ENCODE measurements at regions not wholly inside any gene's neighbourhood (a gene's known extent, or its start where the extent isn't known, plus 50 kb on each side); places are given as distances from the start of the nearest gene placed in this dataset.

- no peaks in the 10 kb centered on the region for H3K27me3 ChIP-seq (ENCODE audit: control insufficient read depth, insufficient read depth, low read length)
- no peak overlapping the region for H3K27ac ChIP-seq (ENCODE audit: low read depth, low read length)
- CTCF ChIA-PET: no interaction called here
- no peak overlapping the region for H3K4me3 ChIP-seq (ENCODE audit: low read depth, low read length)
- TF ChIP-seq, protein P1, sequence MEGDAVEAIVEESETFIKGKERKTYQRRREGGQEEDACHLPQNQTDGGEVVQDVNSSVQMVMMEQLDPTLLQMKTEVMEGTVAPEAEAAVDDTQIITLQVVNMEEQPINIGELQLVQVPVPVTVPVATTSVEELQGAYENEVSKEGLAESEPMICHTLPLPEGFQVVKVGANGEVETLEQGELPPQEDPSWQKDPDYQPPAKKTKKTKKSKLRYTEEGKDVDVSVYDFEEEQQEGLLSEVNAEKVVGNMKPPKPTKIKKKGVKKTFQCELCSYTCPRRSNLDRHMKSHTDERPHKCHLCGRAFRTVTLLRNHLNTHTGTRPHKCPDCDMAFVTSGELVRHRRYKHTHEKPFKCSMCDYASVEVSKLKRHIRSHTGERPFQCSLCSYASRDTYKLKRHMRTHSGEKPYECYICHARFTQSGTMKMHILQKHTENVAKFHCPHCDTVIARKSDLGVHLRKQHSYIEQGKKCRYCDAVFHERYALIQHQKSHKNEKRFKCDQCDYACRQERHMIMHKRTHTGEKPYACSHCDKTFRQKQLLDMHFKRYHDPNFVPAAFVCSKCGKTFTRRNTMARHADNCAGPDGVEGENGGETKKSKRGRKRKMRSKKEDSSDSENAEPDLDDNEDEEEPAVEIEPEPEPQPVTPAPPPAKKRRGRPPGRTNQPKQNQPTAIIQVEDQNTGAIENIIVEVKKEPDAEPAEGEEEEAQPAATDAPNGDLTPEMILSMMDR (IDR thresholded peaks at IDR 0.05; ENCODE audit: low read depth, low read length): no peak
- DNase-seq (ENCODE audit: low read depth, low spot score): no peak
- H3K9me3 ChIP-seq (ENCODE audit: control insufficient read depth, insufficient read depth, low read length): peaks cover 16% of the 10 kb centered on the region
- POLR2A ChIA-PET: no interaction called here
Observed at GRCh38 chr10:8306685-8307364, 252.3 kb downstream of the GATA3 start.

DNA sequence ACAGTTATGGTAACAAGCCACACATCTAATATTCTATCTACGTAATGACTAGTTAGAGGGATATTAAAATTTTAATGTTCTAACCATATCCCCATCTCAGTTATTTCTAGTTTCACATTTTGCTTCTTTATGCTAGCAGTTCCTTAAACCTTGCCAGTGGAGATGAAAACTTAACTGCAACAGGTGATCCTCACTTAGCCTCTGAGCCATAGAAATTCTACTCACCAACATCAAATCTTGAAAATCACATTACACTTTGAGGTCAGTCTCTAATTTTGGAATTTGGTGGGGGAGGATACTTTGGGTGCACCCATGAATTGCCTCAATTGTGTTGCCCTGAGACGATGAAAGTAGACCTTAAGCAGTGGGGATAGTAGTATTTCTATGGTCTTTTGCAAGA is 256.4 kb downstream of the GATA3 start:
- ChIA-PET CTCF (no interaction called here), POLR2A (no interaction called here)
- no peak overlapping the region for H3K27ac ChIP-seq (ENCODE audit: low read depth, low read length)
- H3K9me3 ChIP-seq (ENCODE audit: control insufficient read depth, insufficient read depth, low read length): peaks cover 8% of the 10 kb centered on the region
- H3K27me3 ChIP-seq (ENCODE audit: control insufficient read depth, insufficient read depth, low read length): no peaks in the 10 kb centered on the region
- no peak for DNase-seq (ENCODE audit: low read depth, low spot score)
- TF ChIP-seq, protein P1 (IDR thresholded peaks at IDR 0.05; ENCODE audit: low read depth, low read length): no peak
- H3K4me3 ChIP-seq (ENCODE audit: low read depth, low read length): no peak overlapping the region

- Histone ChIP-seq H3K9me3 (ENCODE audit: control insufficient read depth, insufficient read depth, low read length) (peaks cover 8% of the 10 kb centered on the region), H3K27me3 (ENCODE audit: control insufficient read depth, insufficient read depth, low read length) (no peaks in the 10 kb centered on the region), H3K27ac (ENCODE audit: low read depth, low read length) (no peak overlapping the region), H3K4me3 (ENCODE audit: low read depth, low read length) (no peak overlapping the region)
- no peak for DNase-seq (ENCODE audit: low read depth, low spot score)
- POLR2A ChIA-PET: no interaction called here
- TF ChIP-seq, protein P1 (IDR thresholded peaks at IDR 0.05; ENCODE audit: low read depth, low read length): no peak
- CTCF ChIA-PET: no interaction called here
Observed at GRCh38 chr10:8311526-8312070, 257.1 kb downstream of the GATA3 start.

- DNase-seq (ENCODE audit: low read depth, low spot score): no peak
- no peak overlapping the region for H3K27ac ChIP-seq (ENCODE audit: low read depth, low read length)
- TF ChIP-seq, protein P1 (IDR thresholded peaks at IDR 0.05; ENCODE audit: low read depth, low read length): no peak
- POLR2A ChIA-PET: no interaction called here
- no peak overlapping the region for H3K4me3 ChIP-seq (ENCODE audit: low read depth, low read length)
- CTCF ChIA-PET: no interaction called here
- no peaks in the 10 kb centered on the region for H3K27me3 ChIP-seq (ENCODE audit: control insufficient read depth, insufficient read depth, low read length)
- peaks cover 8% of the 10 kb centered on the region for H3K9me3 ChIP-seq (ENCODE audit: control insufficient read depth, insufficient read depth, low read length)
Observed at GRCh38 chr10:8312079-8312478, 257.6 kb downstream of the GATA3 start.

DNA sequence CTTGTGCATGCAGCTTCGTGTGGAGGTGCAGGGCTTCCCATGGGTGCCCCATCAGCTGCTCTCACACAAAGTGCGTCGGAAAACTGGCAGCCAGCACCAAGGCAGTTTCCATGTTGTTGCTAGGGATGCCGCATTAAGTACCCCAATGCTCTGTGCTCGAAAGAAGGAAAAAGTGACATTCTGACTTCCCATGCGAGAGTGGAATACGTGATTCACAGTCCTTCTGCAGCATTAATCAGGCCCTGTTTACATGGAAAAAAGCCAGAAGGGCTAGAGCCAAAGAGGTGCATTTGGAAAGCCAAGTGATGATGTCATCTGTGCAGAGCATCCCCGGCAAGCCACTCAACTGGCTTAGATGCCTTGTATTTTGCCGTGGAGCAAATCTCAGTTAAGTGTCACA is 258.3 kb downstream of the GATA3 start:
- peaks cover 8% of the 10 kb centered on the region for H3K9me3 ChIP-seq (ENCODE audit: control insufficient read depth, insufficient read depth, low read length)
- no peak overlapping the region for H3K27ac ChIP-seq (ENCODE audit: low read depth, low read length)
- TF ChIP-seq, protein P1 (IDR thresholded peaks at IDR 0.05; ENCODE audit: low read depth, low read length): no peak
- no peaks in the 10 kb centered on the region for H3K27me3 ChIP-seq (ENCODE audit: control insufficient read depth, insufficient read depth, low read length)
- ChIA-PET POLR2A (no interaction called here), CTCF (no interaction called here)
- H3K4me3 ChIP-seq (ENCODE audit: low read depth, low read length): no peak overlapping the region
- no peak for DNase-seq (ENCODE audit: low read depth, low spot score)

All from AG04450 (cell line).